HCT116 (cell line): ENCODE measurements at regions not wholly inside any gene's neighbourhood (a gene's known extent, or its start where the extent isn't known, plus 50 kb on each side); places are given as distances from the start of the nearest gene placed in this dataset.

Source experiments
- ATAC-seq: fragments of 200-7000 bp; cut with Tn5 transposase; 2 replicates; pipeline ENCODE4 v1.9.1; 2020; ENCODE audit warnings: mild to moderate bottlenecking, moderate library complexity
- BruUV-seq: library from RNA; stranded (reverse); fragments of 400-500 nt; replicated peaks from 2 replicates; lab custom pipeline; 2021; lab: Mats Ljungman, UMichigan
- CTCF ChIA-PET: fragments of 300-600 bp; sonication (Branson Sonifier 250); formaldehyde crosslinking; loops from one replicate; lab custom pipeline; 2021; ENCODE audit warnings: antibody characterized with exemption; lab: Charles Lee
- POLR2A ChIA-PET: fragments of 300-600, 350-600 bp; sonication (Branson Sonifier 250); formaldehyde crosslinking; loops from one replicate; lab custom pipeline; 2021; ENCODE audit warnings: antibody characterized with exemption; lab: Charles Lee
- RAD21 ChIA-PET, 2 experiments: fragments of 300-600 bp; sonication (Branson Sonifier 250); formaldehyde crosslinking; loops; one replicate each; lab custom pipeline; 2023; ENCODE audit warnings: low total read pairs in 2 of 2; ENCODE audit not compliant: uncharacterized antibody in 2 of 2, unreplicated experiment in 2 of 2, low non-redundant PET in 1 of 2; lab: Charles Lee
- DNase-seq: peaks from one replicate; pipeline ENCODE4 v3.0.0-alpha.2; 2010; ENCODE audit warnings: low read depth, low spot score
- H2AFZ ChIP-seq: fragments of 200-600 bp; shearing (Covaris generic), sonication (generic); 2 replicates; pipeline ENCODE4 v1.6.1; 2017; ENCODE audit warnings: low read depth, mixed run types, mixed read lengths, antibody characterized with exemption, low read length; ENCODE audit not compliant: poor library complexity, severe bottlenecking
- H3K27ac ChIP-seq: 2 replicates; pipeline ENCODE4 v1.5.1; 2012; ENCODE audit warnings: low read depth, low read length
- H3K27me3 ChIP-seq: fragments of 200-600 bp; sonication (generic); 2 replicates; pipeline ENCODE4 v1.6.1; 2016; ENCODE audit warnings: mixed run types, low read length, mixed read lengths; ENCODE audit not compliant: insufficient read depth
- H3K36me3 ChIP-seq, 2 experiments: fragments of 200-500 bp in 1 of 2; fragments of 200-600 bp in 1 of 2; sonication (Bioruptor generic) in 1 of 2; sonication (generic) in 1 of 2; 2 replicates each; pipeline versions ENCODE4 v1.5.1 to v1.6.1; 2014 to 2016; ENCODE audit warnings: low read length in 2 of 2, inconsistent platforms in 1 of 2, mixed read lengths in 1 of 2, mixed run types in 1 of 2; ENCODE audit not compliant: insufficient read depth in 2 of 2, control insufficient read depth in 1 of 2
- H3K4me1 ChIP-seq, 2 experiments: fragments of 200-600 bp in 1 of 2; sonication (generic) in 1 of 2; 2 replicates each; pipeline versions ENCODE4 v1.5.1 to v1.6.1; 2012 to 2017; ENCODE audit warnings: low read length in 2 of 2, inconsistent platforms in 1 of 2, mild to moderate bottlenecking in 1 of 2, mixed read lengths in 1 of 2, mixed run types in 1 of 2, moderate library complexity in 1 of 2; ENCODE audit not compliant: insufficient read depth in 2 of 2, control insufficient read depth in 1 of 2
- H3K4me2 ChIP-seq: fragments of 200-600 bp; sonication (generic); 2 replicates; pipeline ENCODE4 v1.6.1; 2017; ENCODE audit warnings: mixed run types, low read length, mixed read lengths
- H3K4me3 ChIP-seq, 2 experiments: fragments of 200-600 bp in 1 of 2; sonication (generic) in 1 of 2; replicated peaks in 1 of 2; 2 replicates each; pipeline ENCODE4 v1.5.1; 2011 to 2016; ENCODE audit warnings: low read length in 2 of 2, control low read depth in 1 of 2, low read depth in 1 of 2, mild to moderate bottlenecking in 1 of 2, mixed read lengths in 1 of 2, mixed run types in 1 of 2
- H3K79me2 ChIP-seq: fragments of 200-600 bp; sonication (generic); 2 replicates; pipeline ENCODE4 v1.6.1; 2017; ENCODE audit warnings: mild to moderate bottlenecking, mixed run types, low read length, moderate library complexity, mixed read lengths; ENCODE audit not compliant: insufficient read depth
- H3K9ac ChIP-seq: fragments of 200-600 bp; sonication (generic); 2 replicates; pipeline ENCODE4 v1.6.1; 2016; ENCODE audit warnings: low read length, mixed read lengths
- H3K9me2 ChIP-seq: fragments of 200-600 bp; sonication (generic), shearing (Covaris generic); 2 replicates; pipeline ENCODE4 v1.6.1; 2017; ENCODE audit warnings: mixed run types, mild to moderate bottlenecking, moderate library complexity; ENCODE audit not compliant: insufficient read depth
- H3K9me3 ChIP-seq, 2 experiments: fragments of 200-500 bp in 1 of 2; fragments of 200-600 bp in 1 of 2; sonication (Bioruptor generic) in 1 of 2; sonication (generic) in 1 of 2; 2 replicates each; pipeline ENCODE4 v1.6.1; 2014 to 2017; ENCODE audit warnings: low read length in 2 of 2, mixed read lengths in 2 of 2, inconsistent platforms in 1 of 2, low read depth in 1 of 2, mild to moderate bottlenecking in 1 of 2, mixed run types in 1 of 2, moderate library complexity in 1 of 2; ENCODE audit not compliant: control insufficient read depth in 1 of 2, insufficient read depth in 1 of 2
- H4K20me1 ChIP-seq: fragments of 200-600 bp; sonication (generic), shearing (Covaris generic); 2 replicates; pipeline ENCODE4 v1.6.1; 2017; ENCODE audit warnings: mixed run types, mild to moderate bottlenecking, moderate library complexity; ENCODE audit not compliant: insufficient read depth
- CBX3 ChIP-seq: IDR thresholded peaks from 2 replicates; pipeline ENCODE4 v1.6.1; 2012; ENCODE audit warnings: low read depth
- EGR1 ChIP-seq: IDR thresholded peaks from 2 replicates; pipeline ENCODE4 v1.6.1; 2012; ENCODE audit warnings: low read depth
- EZH2 ChIP-seq: fragments of 200-600 bp; sonication (generic); IDR thresholded peaks from 2 replicates; pipeline ENCODE4 v1.6.1; 2017; ENCODE audit warnings: antibody characterized with exemption, mixed run types
- EZH2phosphoT487 ChIP-seq: fragments of 200-600 bp; IDR thresholded peaks from 2 replicates; pipeline ENCODE4 v1.6.1; 2018; ENCODE audit warnings: antibody characterized with exemption, borderline replicate concordance
- JUND ChIP-seq: IDR thresholded peaks from 2 replicates; pipeline ENCODE4 v1.6.1; 2012
- POLR2A ChIP-seq: IDR thresholded peaks from 2 replicates; pipeline ENCODE4 v1.7.0; 2011; ENCODE audit warnings: borderline replicate concordance; ENCODE audit not compliant: insufficient read depth, insufficient read length; ENCODE audit errors: extremely low read depth
- POLR2AphosphoS5 ChIP-seq: IDR thresholded peaks from 2 replicates; pipeline ENCODE4 v1.6.1; 2011; ENCODE audit warnings: mild to moderate bottlenecking, low read depth, low read length, moderate library complexity
- RAD21 ChIP-seq: IDR thresholded peaks from 2 replicates; pipeline ENCODE4 v1.6.1; 2012; ENCODE audit warnings: low read depth, mild to moderate bottlenecking
- SIN3A ChIP-seq: IDR thresholded peaks from 2 replicates; pipeline ENCODE4 v1.6.1; 2012; ENCODE audit warnings: low read depth
- SP1 ChIP-seq: IDR thresholded peaks from 2 replicates; pipeline ENCODE4 v1.6.1; 2012; ENCODE audit warnings: low read depth
- SRF ChIP-seq: IDR thresholded peaks from 2 replicates; pipeline ENCODE4 v1.6.1; 2012; ENCODE audit warnings: low read depth
- TCF7L2 ChIP-seq: IDR thresholded peaks from 2 replicates; pipeline ENCODE4 v1.7.0; 2011; ENCODE audit warnings: borderline replicate concordance, inconsistent platforms; ENCODE audit not compliant: insufficient read depth, insufficient read length; ENCODE audit errors: extremely low read depth
- ZNF274 ChIP-seq: fragments of 200-500 bp; sonication (Bioruptor generic); IDR thresholded peaks from 2 replicates; pipeline ENCODE4 v1.6.1; 2014; ENCODE audit warnings: mild to moderate bottlenecking, low read depth, low read length, inconsistent platforms
- intact Hi-C: fragments of 100-400 bp; cut with micrococcal nuclease; formaldehyde crosslinking; loops from 2 replicates; pipeline ENCODE4 v1.10.0; 2022
- TF ChIP-seq, protein P1 (sequence below), 3 experiments: fragments of 200-600 bp in 1 of 3; sonication (generic) in 1 of 3; IDR thresholded peaks in 2 of 3; conservative IDR thresholded peaks in 1 of 3; 2 replicates each; pipeline ENCODE4 v1.5.1; 2012 to 2017; ENCODE audit warnings: low read depth in 2 of 3, low read length in 2 of 3, antibody characterized with exemption in 1 of 3, borderline replicate concordance in 1 of 3, control low read depth in 1 of 3, mild to moderate bottlenecking in 1 of 3, mixed read lengths in 1 of 3, mixed run types in 1 of 3, moderate library complexity in 1 of 3; ENCODE audit not compliant: insufficient read depth in 1 of 3

DNA sequence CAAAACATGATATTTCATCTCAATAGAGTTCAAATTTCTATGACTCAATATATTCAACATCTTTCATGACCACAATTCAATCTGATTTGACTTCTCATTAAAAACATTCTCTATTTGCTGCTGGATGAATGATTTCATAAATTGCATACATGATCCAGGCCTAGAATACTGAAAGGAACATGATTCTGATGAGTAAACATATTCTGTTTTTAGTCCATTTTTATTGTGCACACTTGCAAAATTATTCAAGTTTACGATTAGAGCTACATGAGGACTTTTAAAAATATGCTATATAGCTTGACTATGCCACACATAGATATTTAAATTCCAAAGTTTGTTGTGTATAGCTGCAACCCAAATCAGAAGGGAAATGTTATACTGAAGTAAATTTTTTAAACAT lies 273.8 kb upstream of the GRIP1 start:
- Histone ChIP-seq H3K4me3 (no peak overlapping the region), H3K9ac (no peak overlapping the region), H3K27me3 (peaks cover 43% of the 10 kb centered on the region), H3K9me3 (no peaks in the 10 kb centered on the region), H3K9me2 (no peaks in the 10 kb centered on the region), H3K79me2 (no peaks in the 10 kb centered on the region), H3K4me1 (no peaks in the 10 kb centered on the region), H3K27ac (no peak overlapping the region), H3K36me3 (no peaks in the 10 kb centered on the region), H4K20me1 (no peaks in the 10 kb centered on the region; the same call in 1 of the 2 replicates), H2AFZ (no peak overlapping the region), H3K4me2 (no peak overlapping the region)
- no TSS peak for BruUV-seq
- TF ChIP-seq EZH2 (no peak), POLR2A (no peak), SRF (no peak), CBX3 (no peak), EGR1 (no peak), RAD21 (no peak)
- TF ChIP-seq, protein P1, sequence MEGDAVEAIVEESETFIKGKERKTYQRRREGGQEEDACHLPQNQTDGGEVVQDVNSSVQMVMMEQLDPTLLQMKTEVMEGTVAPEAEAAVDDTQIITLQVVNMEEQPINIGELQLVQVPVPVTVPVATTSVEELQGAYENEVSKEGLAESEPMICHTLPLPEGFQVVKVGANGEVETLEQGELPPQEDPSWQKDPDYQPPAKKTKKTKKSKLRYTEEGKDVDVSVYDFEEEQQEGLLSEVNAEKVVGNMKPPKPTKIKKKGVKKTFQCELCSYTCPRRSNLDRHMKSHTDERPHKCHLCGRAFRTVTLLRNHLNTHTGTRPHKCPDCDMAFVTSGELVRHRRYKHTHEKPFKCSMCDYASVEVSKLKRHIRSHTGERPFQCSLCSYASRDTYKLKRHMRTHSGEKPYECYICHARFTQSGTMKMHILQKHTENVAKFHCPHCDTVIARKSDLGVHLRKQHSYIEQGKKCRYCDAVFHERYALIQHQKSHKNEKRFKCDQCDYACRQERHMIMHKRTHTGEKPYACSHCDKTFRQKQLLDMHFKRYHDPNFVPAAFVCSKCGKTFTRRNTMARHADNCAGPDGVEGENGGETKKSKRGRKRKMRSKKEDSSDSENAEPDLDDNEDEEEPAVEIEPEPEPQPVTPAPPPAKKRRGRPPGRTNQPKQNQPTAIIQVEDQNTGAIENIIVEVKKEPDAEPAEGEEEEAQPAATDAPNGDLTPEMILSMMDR (IDR thresholded peaks at IDR 0.05 in 2 of 3, conservative IDR thresholded peaks at IDR 0.05 in 1 of 3; ENCODE audit: borderline replicate concordance in 1 of 3, insufficient read depth in 1 of 3, low read depth in 2 of 3, low read length in 2 of 3): no peak
- ChIA-PET CTCF (no interaction called here), POLR2A (no interaction called here), RAD21 (no interaction called here)
- DNase-seq: no peak
- ATAC-seq: no peak
- intact Hi-C loops: no loop called here

DNA sequence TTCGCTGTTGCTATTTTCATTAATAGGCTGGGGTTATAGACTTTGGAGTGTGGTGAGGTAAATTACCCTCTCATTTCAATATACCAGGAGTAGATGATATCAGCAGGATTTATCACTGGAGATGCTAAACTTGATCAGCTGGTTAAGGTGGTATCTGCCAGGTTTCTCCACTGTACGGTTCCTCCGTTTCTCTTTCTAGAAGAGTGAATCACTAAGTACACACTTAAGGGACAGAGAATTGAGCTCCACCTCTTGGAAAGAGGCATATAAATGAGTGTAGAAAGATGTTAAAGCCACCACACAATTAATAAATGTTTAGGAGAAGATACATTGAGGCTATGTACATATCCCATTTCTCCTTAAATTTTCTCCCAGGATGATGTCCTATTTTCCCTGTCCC lies 277.4 kb upstream of the GRIP1 start:
- Histone ChIP-seq H3K4me1 (no peaks in the 10 kb centered on the region), H3K27ac (no peak overlapping the region), H3K4me3 (no peak overlapping the region), H4K20me1 (no peaks in the 10 kb centered on the region; the same call in 1 of the 2 replicates), H3K9me3 (no peaks in the 10 kb centered on the region), H3K9ac (no peak overlapping the region), H3K36me3 (no peaks in the 10 kb centered on the region), H3K79me2 (no peaks in the 10 kb centered on the region), H3K27me3 (peaks cover 28% of the 10 kb centered on the region), H2AFZ (no peak overlapping the region), H3K4me2 (no peak overlapping the region), H3K9me2 (no peaks in the 10 kb centered on the region)
- no TSS peak for BruUV-seq
- DNase-seq (no peak), ATAC-seq (no peak)
- CTCF ChIA-PET: no interaction called here
- POLR2A ChIA-PET: no interaction called here
- RAD21 ChIA-PET: no interaction called here
- intact Hi-C loops: no loop called here
- TF ChIP-seq TCF7L2 (no peak), SP1 (no peak), JUND (no peak), EZH2phosphoT487 (no peak), POLR2A (no peak), SRF (no peak), POLR2AphosphoS5 (no peak), ZNF274 (no peak), SIN3A (no peak), CBX3 (no peak)
- TF ChIP-seq, protein P1 (IDR thresholded peaks at IDR 0.05 in 2 of 3, conservative IDR thresholded peaks at IDR 0.05 in 1 of 3; ENCODE audit: borderline replicate concordance in 1 of 3, insufficient read depth in 1 of 3, low read depth in 2 of 3, low read length in 2 of 3): no peak
